VCaP (cell line): ENCODE measurements at regions not wholly inside any gene's neighbourhood (a gene's known extent, or its start where the extent isn't known, plus 50 kb on each side); places are given as distances from the start of the nearest gene placed in this dataset.

ENCODE experiments used
- H3K27ac ChIP-seq: fragments of 450-650 bp; 2 replicates; pipeline ENCODE4 v1.5.1; 2017
- TF ChIP-seq, protein P1 (sequence below): fragments of 450-650 bp; conservative IDR thresholded peaks from 2 replicates; pipeline ENCODE4 v1.5.1; 2017; ENCODE audit warnings: mild to moderate bottlenecking, moderate library complexity

DNA sequence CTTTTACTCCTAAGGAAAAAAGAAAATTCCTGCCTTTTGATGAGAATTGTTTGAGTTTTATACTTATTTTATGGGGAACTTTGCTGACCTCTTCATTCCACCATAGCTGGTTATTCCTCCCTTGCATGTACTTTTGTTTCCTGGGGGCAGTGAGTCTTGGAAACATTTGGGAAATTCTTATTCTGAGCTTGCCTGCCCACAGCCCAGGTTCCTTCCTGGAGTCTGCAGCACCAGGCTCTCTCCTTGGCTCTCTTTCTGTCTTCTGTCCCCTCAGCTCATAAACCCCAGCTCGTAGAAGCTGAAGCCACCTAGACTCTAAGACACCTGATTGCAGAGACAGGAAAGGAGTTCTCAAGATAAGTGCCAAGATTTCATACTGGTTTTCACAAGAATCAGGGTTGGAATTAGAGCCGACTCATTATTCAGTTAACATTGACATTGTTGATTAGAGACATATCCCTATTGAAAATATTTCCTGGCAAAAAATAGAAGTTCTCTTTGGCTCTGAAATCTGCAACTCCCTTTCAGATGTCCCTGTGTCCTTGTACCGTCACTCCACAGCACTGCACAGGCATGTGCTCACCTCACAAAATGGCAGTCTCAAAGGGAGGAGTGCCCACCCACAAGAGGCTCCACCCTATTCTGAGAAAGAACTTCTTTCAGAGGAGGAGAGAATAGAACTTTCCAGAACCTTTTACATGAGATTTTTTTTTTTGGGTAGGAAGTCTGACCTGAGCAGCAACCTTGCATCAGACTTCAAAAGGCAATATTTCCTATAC is 67.8 kb upstream of the PRSS1 start:
- TF ChIP-seq, protein P1, sequence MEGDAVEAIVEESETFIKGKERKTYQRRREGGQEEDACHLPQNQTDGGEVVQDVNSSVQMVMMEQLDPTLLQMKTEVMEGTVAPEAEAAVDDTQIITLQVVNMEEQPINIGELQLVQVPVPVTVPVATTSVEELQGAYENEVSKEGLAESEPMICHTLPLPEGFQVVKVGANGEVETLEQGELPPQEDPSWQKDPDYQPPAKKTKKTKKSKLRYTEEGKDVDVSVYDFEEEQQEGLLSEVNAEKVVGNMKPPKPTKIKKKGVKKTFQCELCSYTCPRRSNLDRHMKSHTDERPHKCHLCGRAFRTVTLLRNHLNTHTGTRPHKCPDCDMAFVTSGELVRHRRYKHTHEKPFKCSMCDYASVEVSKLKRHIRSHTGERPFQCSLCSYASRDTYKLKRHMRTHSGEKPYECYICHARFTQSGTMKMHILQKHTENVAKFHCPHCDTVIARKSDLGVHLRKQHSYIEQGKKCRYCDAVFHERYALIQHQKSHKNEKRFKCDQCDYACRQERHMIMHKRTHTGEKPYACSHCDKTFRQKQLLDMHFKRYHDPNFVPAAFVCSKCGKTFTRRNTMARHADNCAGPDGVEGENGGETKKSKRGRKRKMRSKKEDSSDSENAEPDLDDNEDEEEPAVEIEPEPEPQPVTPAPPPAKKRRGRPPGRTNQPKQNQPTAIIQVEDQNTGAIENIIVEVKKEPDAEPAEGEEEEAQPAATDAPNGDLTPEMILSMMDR, result no peak
- H3K27ac ChIP-seq, result no peak overlapping the region

DNA sequence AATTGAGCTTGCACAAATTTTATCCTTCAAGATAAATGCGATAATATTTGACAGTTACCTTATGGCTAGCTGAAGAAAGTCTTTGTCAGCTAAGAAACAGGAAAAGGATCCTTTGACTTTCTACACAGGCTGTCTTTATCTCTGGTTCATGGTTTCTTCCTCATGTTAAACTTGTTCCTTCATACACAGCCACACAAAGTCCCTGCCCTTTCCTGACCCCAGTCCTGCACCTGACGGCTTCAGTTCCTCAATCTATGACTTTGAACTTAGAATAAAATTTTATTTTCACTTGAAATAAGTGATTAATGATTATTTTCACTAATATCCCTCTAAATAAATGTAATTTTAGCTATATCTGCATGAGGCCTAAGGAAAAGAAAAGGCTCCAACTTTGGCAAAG is 77.8 kb upstream of the PRSS1 start:
- no peak overlapping the region for H3K27ac ChIP-seq
- TF ChIP-seq, protein P1, result no peak

DNA sequence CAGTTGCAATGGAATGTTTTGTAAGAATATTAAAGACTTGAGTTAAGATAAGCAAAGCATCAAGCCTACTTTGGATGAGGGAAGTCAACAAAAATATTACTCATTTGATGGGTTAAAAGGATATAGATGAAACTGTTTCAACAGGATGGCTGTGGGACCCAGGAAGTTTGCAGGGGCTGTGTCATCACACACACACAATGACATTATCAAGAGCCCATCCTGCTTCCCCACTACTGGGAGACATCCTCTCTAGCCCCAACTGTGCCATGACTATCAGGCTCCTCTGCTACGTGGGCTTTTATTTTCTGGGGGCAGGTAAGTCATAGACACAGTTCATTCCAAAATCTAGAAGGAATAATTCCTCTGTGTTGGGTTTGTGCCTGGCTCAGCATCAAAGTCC is 78.8 kb upstream of the PRSS1 start:
- no peak overlapping the region for H3K27ac ChIP-seq
- TF ChIP-seq, protein P1, result no peak

DNA sequence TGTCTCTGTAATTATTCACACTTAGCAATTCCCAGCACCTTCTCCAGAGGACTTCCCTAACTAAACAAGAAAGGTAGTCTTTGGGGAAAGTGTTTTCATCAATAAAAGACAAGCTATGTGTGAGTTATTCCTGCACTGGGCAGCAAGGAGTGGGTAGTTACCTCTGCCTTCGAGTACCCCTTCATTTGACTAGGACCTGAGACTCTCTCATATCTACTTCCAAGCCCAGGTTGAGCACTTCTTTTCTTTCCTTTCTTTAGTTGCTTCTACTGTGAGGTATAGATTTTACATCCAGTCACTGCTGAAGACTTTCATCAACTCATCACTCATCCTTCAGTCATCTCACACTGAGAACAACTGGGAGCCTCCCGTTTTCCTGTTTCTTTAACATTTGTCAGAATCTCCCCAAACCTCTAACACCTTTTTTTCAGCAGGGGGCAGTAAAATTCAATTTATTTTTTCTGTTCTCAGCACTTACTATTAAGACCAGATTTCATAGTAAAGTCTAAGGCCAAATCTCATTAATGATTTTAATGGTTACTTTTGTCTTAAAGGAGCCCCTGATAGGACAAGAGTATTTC is 80.1 kb upstream of the PRSS1 start:
- TF ChIP-seq, protein P1, result peak; percentile 47; the same call in 1 of the 2 replicates
- H3K27ac ChIP-seq, result no peak overlapping the region

DNA sequence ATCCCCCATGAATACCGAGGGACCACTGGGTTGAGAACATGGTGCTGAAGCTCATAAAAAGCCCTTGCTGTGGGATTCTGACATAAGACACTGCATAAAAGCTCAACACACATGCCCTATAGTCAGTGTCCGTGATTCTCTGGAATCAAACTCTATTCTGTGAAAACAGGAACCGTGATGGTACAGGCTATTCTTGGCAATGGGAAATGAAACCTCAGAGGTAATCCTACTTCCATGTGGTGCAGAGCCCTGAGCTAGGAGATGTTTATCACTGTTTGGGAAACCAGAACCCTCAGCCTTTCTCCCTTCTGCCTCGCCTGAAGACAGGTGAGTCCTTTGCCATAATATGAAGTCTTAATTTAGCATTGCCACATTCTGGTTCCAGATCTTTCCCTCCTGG is 80.8 kb upstream of the PRSS1 start:
- H3K27ac ChIP-seq, result no peak overlapping the region
- TF ChIP-seq, protein P1, result no peak

DNA sequence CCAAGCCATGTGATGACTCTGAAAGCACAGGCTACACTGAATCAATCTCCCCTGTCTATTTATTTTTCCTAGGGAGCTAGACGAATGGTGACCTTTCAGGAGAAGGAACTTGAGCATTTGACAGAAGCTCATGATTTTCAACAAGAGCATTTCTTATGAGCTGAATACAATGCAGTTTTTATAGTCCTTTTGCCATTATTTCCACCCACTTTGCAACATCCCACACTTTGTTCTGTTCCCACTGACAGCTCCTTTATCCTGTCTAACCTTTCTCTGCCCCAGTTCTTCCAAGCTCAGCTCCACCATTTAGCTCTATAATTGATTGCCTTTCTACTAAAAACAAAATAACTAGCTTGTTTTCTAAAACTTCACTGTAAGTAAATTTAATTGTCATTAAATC is 91.9 kb upstream of the PRSS1 start:
- TF ChIP-seq, protein P1, result no peak
- no peak overlapping the region for H3K27ac ChIP-seq

DNA sequence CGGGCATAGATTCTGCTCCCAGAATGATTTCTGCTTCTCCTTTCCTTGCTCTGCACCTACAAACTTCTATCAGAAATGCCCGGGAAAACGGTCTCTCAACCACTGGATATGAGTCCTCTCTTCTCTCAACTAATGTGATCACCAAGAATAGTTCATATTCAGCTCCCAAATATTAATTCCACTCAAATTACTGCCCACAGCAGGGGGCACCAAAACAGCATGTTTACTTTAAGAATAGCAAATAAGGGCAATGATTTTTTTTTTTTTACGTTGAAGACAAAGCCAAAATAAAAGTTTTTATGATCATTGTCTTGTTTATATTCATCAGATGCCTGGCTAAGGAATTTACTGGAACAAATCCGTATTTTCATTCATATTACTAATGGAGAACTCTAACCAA is 94.9 kb upstream of the PRSS1 start:
- no peak overlapping the region for H3K27ac ChIP-seq
- TF ChIP-seq, protein P1, result 0 out of 2 replicates have a peak, but pooled peaks have one; percentile 7
